ENCODE measurements at regions not wholly inside any gene's neighbourhood (a gene's known extent, or its start where the extent isn't known, plus 50 kb on each side); places are given as distances from the start of the nearest gene placed in this dataset.
A peak's percentile ranks its signal among the peaks of the same experiment; 100 is the strongest.

GRCh38 chr10:47241946-47242867, 57.8 kb upstream of the GDF10 start:
- intact Hi-C loops (cut with DNase I; ENCODE audit: low total_unique reads) = no loop called here
- H3K4me3 ChIP-seq (ENCODE audit: low read depth, poor library complexity, severe bottlenecking) = no peak overlapping the region
- DNase-seq (ENCODE audit: low spot score in 2 of 2) = no peak
- 69 to 79% methylated on average over 9 of the region's 9 CpGs for WGBS, 2 donors
- TF ChIP-seq POLR2A (IDR thresholded peaks at IDR 0.05) (no peak), CTCF (IDR thresholded peaks at IDR 0.05) (no peak)

- TF ChIP-seq POLR2A (IDR thresholded peaks at IDR 0.05) (no peak), CTCF (IDR thresholded peaks at IDR 0.05) (no peak)
- DNase-seq (ENCODE audit: low spot score in 2 of 2) = no peak
- WGBS, 2 donors = 78 to 91% methylated on average over 4 of the region's 4 CpGs
- intact Hi-C loops (cut with DNase I; ENCODE audit: low total_unique reads) = no loop called here
- H3K4me3 ChIP-seq (ENCODE audit: low read depth, poor library complexity, severe bottlenecking) = no peak overlapping the region
Measured at GRCh38 chr10:47243356-47243755, 56.6 kb upstream of the GDF10 start.

- H3K4me3 ChIP-seq (ENCODE audit: low read depth, poor library complexity, severe bottlenecking) = no peak overlapping the region
- intact Hi-C loops (cut with DNase I; ENCODE audit: low total_unique reads) = no loop called here
- WGBS, 2 donors = 53 to 62% methylated on average over 3 to 4 of the region's 4 CpGs
- TF ChIP-seq POLR2A (IDR thresholded peaks at IDR 0.05) = no peak
- no peak for TF ChIP-seq CTCF (IDR thresholded peaks at IDR 0.05)
- peak; percentile 74 to 94 for DNase-seq (ENCODE audit: low spot score in 2 of 2)
Measured at GRCh38 chr10:47243791-47244190, 56.2 kb upstream of the GDF10 start.

GRCh38 chr10:47244560-47245500, 55.2 kb upstream of the GDF10 start:
- no peak for TF ChIP-seq CTCF (IDR thresholded peaks at IDR 0.05)
- TF ChIP-seq POLR2A (IDR thresholded peaks at IDR 0.05) = no peak
- 76 to 82% methylated on average over 15 of the region's 15 CpGs for WGBS, 2 donors
- no peak overlapping the region for H3K4me3 ChIP-seq (ENCODE audit: low read depth, poor library complexity, severe bottlenecking)
- intact Hi-C loops (cut with DNase I; ENCODE audit: low total_unique reads) = no loop called here
- no peak for DNase-seq (ENCODE audit: low spot score in 2 of 2)

GRCh38 chr10:47245731-47246350, 54.2 kb upstream of the GDF10 start:
- WGBS, 2 donors = 84 to 91% methylated on average over 6 of the region's 6 CpGs
- DNase-seq (ENCODE audit: low spot score in 2 of 2) = no peak
- no peak for TF ChIP-seq CTCF (IDR thresholded peaks at IDR 0.05)

More at GRCh38 chr10:47245731-47246350, 54.2 kb upstream of the GDF10 start:
- intact Hi-C loops (cut with DNase I; ENCODE audit: low total_unique reads) = no loop called here
- no peak overlapping the region for H3K4me3 ChIP-seq (ENCODE audit: low read depth, poor library complexity, severe bottlenecking)

All from lower leg skin (tissue), 4 donors.